ENCODE measurements at regions not wholly inside any gene's neighbourhood (a gene's known extent, or its start where the extent isn't known, plus 50 kb on each side); places are given as distances from the start of the nearest gene placed in this dataset.

- no peak for ATAC-seq
- no peaks in the 10 kb centered on the region for H3K4me1 Mint-ChIP-seq
Measured at GRCh38 chr10:43700306-43700705, 51.6 kb upstream of the ZNF32 start.

GRCh38 chr10:43699516-43699915, 50.8 kb upstream of the ZNF32 start:
- Mint-ChIP-seq H3K4me3 (no peak overlapping the region), H3K27ac (no peak overlapping the region), H3K36me3 (ENCODE audit: low read depth) (peaks cover 2% of the 10 kb centered on the region), H3K4me1 (no peaks in the 10 kb centered on the region), H3K27me3 (peaks cover 31% of the 10 kb centered on the region)
- DNase-seq = no peak
- no peaks in the 10 kb centered on the region for H3K9me3 ChIP-seq (ENCODE audit: control insufficient read depth, low read length, poor library complexity, severe bottlenecking)
- no peak for ATAC-seq

More at GRCh38 chr10:43700306-43700705, 51.6 kb upstream of the ZNF32 start:
- H3K4me3 Mint-ChIP-seq = no peak overlapping the region
- peaks cover 24% of the 10 kb centered on the region for H3K27me3 Mint-ChIP-seq
- H3K9me3 ChIP-seq (ENCODE audit: control insufficient read depth, low read length, poor library complexity, severe bottlenecking) = no peaks in the 10 kb centered on the region
- no peak for DNase-seq
- H3K36me3 Mint-ChIP-seq (ENCODE audit: low read depth) = peaks cover 2% of the 10 kb centered on the region
- no peak overlapping the region for H3K27ac Mint-ChIP-seq

Measured in T-helper 17 cell (primary cell).